T-helper 2 cell (primary cell): ENCODE measurements at regions not wholly inside any gene's neighbourhood (a gene's known extent, or its start where the extent isn't known, plus 50 kb on each side); places are given as distances from the start of the nearest gene placed in this dataset.

Experiments used
- DNase-seq, 5 experiments: peaks; one replicate each; pipeline versions ENCODE4 v3.0.0 to v3.0.0-alpha.2; 2012 to 2022

- no peak for DNase-seq
These were observed 328.9 kb downstream of the DEPDC1B start for GRCh38 chr5:60371065-60371464.

GRCh38 chr5:60370508-60370907 is 329.5 kb downstream of the DEPDC1B start:
- DNase-seq = no peak

GRCh38 chr5:60369391-60369790 is 330.6 kb downstream of the DEPDC1B start:
- no peak for DNase-seq

- no peak for DNase-seq
These were observed 331.9 kb downstream of the DEPDC1B start for GRCh38 chr5:60368100-60368499.

GRCh38 chr5:60366489-60366888 is 333.5 kb downstream of the DEPDC1B start:
- DNase-seq = no peak

- DNase-seq = no peak
These were observed 335.0 kb downstream of the DEPDC1B start for GRCh38 chr5:60365001-60365400.

- no peak for DNase-seq
These were observed 337.8 kb downstream of the DEPDC1B start for GRCh38 chr5:60362158-60362557.

GRCh38 chr5:60360355-60360754 is 339.6 kb downstream of the DEPDC1B start:
- DNase-seq = no peak

- no peak for DNase-seq
These were observed 342.7 kb downstream of the DEPDC1B start for GRCh38 chr5:60357302-60357701.

- DNase-seq = no peak
These were observed 343.2 kb downstream of the DEPDC1B start for GRCh38 chr5:60356745-60357144.

- no peak for DNase-seq
These were observed 344.8 kb downstream of the DEPDC1B start for GRCh38 chr5:60355181-60355580.

- no peak for DNase-seq
These were observed 345.7 kb downstream of the DEPDC1B start for GRCh38 chr5:60354311-60354710.

- no peak for DNase-seq
These were observed 346.9 kb downstream of the DEPDC1B start for GRCh38 chr5:60352992-60353599.

GRCh38 chr5:60350794-60351193 is 349.2 kb downstream of the DEPDC1B start:
- no peak for DNase-seq

GRCh38 chr5:60349891-60350415 is 350.0 kb downstream of the DEPDC1B start:
- DNase-seq = no peak

- no peak for DNase-seq
These were observed 353.6 kb downstream of the DEPDC1B start for GRCh38 chr5:60346393-60346792.

GRCh38 chr5:60343102-60343501 is 356.9 kb downstream of the DEPDC1B start:
- no peak for DNase-seq

- no peak for DNase-seq
These were observed 358.9 kb downstream of the DEPDC1B start for GRCh38 chr5:60340965-60341471.

- DNase-seq = no peak
These were observed 359.6 kb downstream of the DEPDC1B start for GRCh38 chr5:60340326-60340725.

GRCh38 chr5:60339691-60340201 is 360.2 kb downstream of the DEPDC1B start:
- no peak for DNase-seq

- DNase-seq = no peak
These were observed 361.1 kb downstream of the DEPDC1B start for GRCh38 chr5:60338846-60339245.

GRCh38 chr5:60336491-60336890 is 363.5 kb downstream of the DEPDC1B start:
- no peak for DNase-seq

- DNase-seq = no peak
These were observed 364.1 kb downstream of the DEPDC1B start for GRCh38 chr5:60335913-60336312.

- DNase-seq = no peak
These were observed 365.7 kb downstream of the DEPDC1B start for GRCh38 chr5:60334281-60334713.
